ENCODE measurements at regions not wholly inside any gene's neighbourhood (a gene's known extent, or its start where the extent isn't known, plus 50 kb on each side); places are given as distances from the start of the nearest gene placed in this dataset.
"Not testable (repeated sequence)": the region's sequence is repeated elsewhere in the genome, so short reads cannot be mapped to it uniquely, and the experiment has no call there.

- no peaks in the 10 kb centered on the region for H3K4me1 ChIP-seq (ENCODE audit: control insufficient read depth in 2 of 2, insufficient read depth in 2 of 2, low read length in 2 of 2)
- no peak overlapping the region for H3K27ac ChIP-seq (ENCODE audit: low read depth in 2 of 2, low read length in 2 of 2)
- H3K9me3 ChIP-seq (ENCODE audit: control insufficient read depth in 2 of 2, low read length in 2 of 2): peaks cover 4% of the 10 kb centered on the region in 2 donors
- no peaks in the 10 kb centered on the region for H3K27me3 ChIP-seq (ENCODE audit: control insufficient read depth in 2 of 2, insufficient read depth in 2 of 2, low read length in 2 of 2)
- no peak overlapping the region for H3K9ac ChIP-seq (ENCODE audit: low read depth in 1 of 2, low read length in 2 of 2)
- H3K4me3 ChIP-seq (ENCODE audit: low read length in 2 of 2): no peak overlapping the region
- H3K36me3 ChIP-seq (ENCODE audit: control insufficient read depth in 2 of 2, insufficient read depth in 2 of 2, low read length in 2 of 2): no peaks in the 10 kb centered on the region
Measured at GRCh38 chr13:55159765-55160164, 1981.0 kb upstream of the PRR20A start.

- no peak overlapping the region for H3K4me3 ChIP-seq (ENCODE audit: low read length in 2 of 2)
- no peak overlapping the region for H3K27ac ChIP-seq (ENCODE audit: low read depth in 2 of 2, low read length in 2 of 2)
- peaks cover 8% of the 10 kb centered on the region in 2 donors for H3K9me3 ChIP-seq (ENCODE audit: control insufficient read depth in 2 of 2, low read length in 2 of 2)
- H3K27me3 ChIP-seq (ENCODE audit: control insufficient read depth in 2 of 2, insufficient read depth in 2 of 2, low read length in 2 of 2): no peaks in the 10 kb centered on the region
- H3K4me1 ChIP-seq (ENCODE audit: control insufficient read depth in 2 of 2, insufficient read depth in 2 of 2, low read length in 2 of 2): no peaks in the 10 kb centered on the region
- H3K9ac ChIP-seq (ENCODE audit: low read depth in 1 of 2, low read length in 2 of 2): no peak overlapping the region
- H3K36me3 ChIP-seq (ENCODE audit: control insufficient read depth in 2 of 2, insufficient read depth in 2 of 2, low read length in 2 of 2): no peaks in the 10 kb centered on the region
Measured at GRCh38 chr13:55160867-55161266, 1979.9 kb upstream of the PRR20A start.

DNA sequence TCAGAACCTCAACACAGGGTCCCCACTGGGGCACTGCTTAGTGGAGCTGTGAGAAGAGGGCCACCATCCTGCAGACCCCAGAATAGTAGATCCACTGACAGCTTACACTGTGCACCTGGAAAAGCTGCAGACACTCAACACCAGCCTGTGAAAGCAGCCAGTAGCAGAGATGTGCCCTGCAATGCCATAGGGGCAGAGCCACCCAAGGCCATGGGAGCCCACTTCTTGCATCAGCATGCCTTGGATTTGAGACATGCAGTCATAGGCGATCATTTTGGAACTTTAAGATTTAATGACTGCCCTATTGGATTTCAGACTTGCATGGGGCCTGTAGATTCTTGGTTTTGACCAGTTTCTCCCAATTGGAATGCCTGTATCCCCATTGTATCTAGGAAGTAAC lies 1962.1 kb upstream of the PRR20A start:
- H3K36me3 ChIP-seq (ENCODE audit: control insufficient read depth in 2 of 2, insufficient read depth in 2 of 2, low read length in 2 of 2); H3K27ac ChIP-seq (ENCODE audit: low read depth in 2 of 2, low read length in 2 of 2); H3K27me3 ChIP-seq (ENCODE audit: control insufficient read depth in 2 of 2, insufficient read depth in 2 of 2, low read length in 2 of 2); H3K4me1 ChIP-seq (ENCODE audit: control insufficient read depth in 2 of 2, insufficient read depth in 2 of 2, low read length in 2 of 2); H3K9ac ChIP-seq (ENCODE audit: low read depth in 1 of 2, low read length in 2 of 2); H3K4me3 ChIP-seq (ENCODE audit: low read length in 2 of 2); H3K9me3 ChIP-seq (ENCODE audit: control insufficient read depth in 2 of 2, low read length in 2 of 2): not testable (repeated sequence)

GRCh38 chr13:55190996-55191395 lies 1949.7 kb upstream of the PRR20A start:
- no peak overlapping the region for H3K9ac ChIP-seq (ENCODE audit: low read depth in 1 of 2, low read length in 2 of 2)

GRCh38 chr13:55199134-55199533 lies 1941.6 kb upstream of the PRR20A start:
- Histone ChIP-seq H3K36me3 (ENCODE audit: control insufficient read depth in 2 of 2, insufficient read depth in 2 of 2, low read length in 2 of 2) (no peaks in the 10 kb centered on the region), H3K4me3 (ENCODE audit: low read length in 2 of 2) (no peak overlapping the region), H3K9me3 (ENCODE audit: control insufficient read depth in 2 of 2, low read length in 2 of 2) (peaks cover 0 to 2% of the 10 kb centered on the region in 2 donors)

More at GRCh38 chr13:55190996-55191395, 1949.7 kb upstream of the PRR20A start:
- no peak overlapping the region for H3K4me3 ChIP-seq (ENCODE audit: low read length in 2 of 2)
- H3K27me3 ChIP-seq (ENCODE audit: control insufficient read depth in 2 of 2, insufficient read depth in 2 of 2, low read length in 2 of 2): no peaks in the 10 kb centered on the region
- no peaks in the 10 kb centered on the region for H3K36me3 ChIP-seq (ENCODE audit: control insufficient read depth in 2 of 2, insufficient read depth in 2 of 2, low read length in 2 of 2)
- no peaks in the 10 kb centered on the region for H3K4me1 ChIP-seq (ENCODE audit: control insufficient read depth in 2 of 2, insufficient read depth in 2 of 2, low read length in 2 of 2)
- no peak overlapping the region for H3K27ac ChIP-seq (ENCODE audit: low read depth in 2 of 2, low read length in 2 of 2)
- H3K9me3 ChIP-seq (ENCODE audit: control insufficient read depth in 2 of 2, low read length in 2 of 2): no peaks in the 10 kb centered on the region

GRCh38 chr13:55214841-55215345 lies 1925.8 kb upstream of the PRR20A start:
- no peaks in the 10 kb centered on the region for H3K9me3 ChIP-seq (ENCODE audit: control insufficient read depth in 2 of 2, low read length in 2 of 2)
- H3K27ac ChIP-seq (ENCODE audit: low read depth in 2 of 2, low read length in 2 of 2): no peak overlapping the region
- no peak overlapping the region for H3K9ac ChIP-seq (ENCODE audit: low read depth in 1 of 2, low read length in 2 of 2)
- H3K36me3 ChIP-seq (ENCODE audit: control insufficient read depth in 2 of 2, insufficient read depth in 2 of 2, low read length in 2 of 2): no peaks in the 10 kb centered on the region
- H3K4me1 ChIP-seq (ENCODE audit: control insufficient read depth in 2 of 2, insufficient read depth in 2 of 2, low read length in 2 of 2): no peaks in the 10 kb centered on the region
- H3K27me3 ChIP-seq (ENCODE audit: control insufficient read depth in 2 of 2, insufficient read depth in 2 of 2, low read length in 2 of 2): no peaks in the 10 kb centered on the region
- no peak overlapping the region for H3K4me3 ChIP-seq (ENCODE audit: low read length in 2 of 2)

More at GRCh38 chr13:55199134-55199533, 1941.6 kb upstream of the PRR20A start:
- Histone ChIP-seq H3K27ac (ENCODE audit: low read depth in 2 of 2, low read length in 2 of 2) (no peak overlapping the region), H3K4me1 (ENCODE audit: control insufficient read depth in 2 of 2, insufficient read depth in 2 of 2, low read length in 2 of 2) (no peaks in the 10 kb centered on the region), H3K9ac (ENCODE audit: low read depth in 1 of 2, low read length in 2 of 2) (no peak overlapping the region), H3K27me3 (ENCODE audit: control insufficient read depth in 2 of 2, insufficient read depth in 2 of 2, low read length in 2 of 2) (no peaks in the 10 kb centered on the region)

GRCh38 chr13:55219538-55219937 lies 1921.2 kb upstream of the PRR20A start:
- Histone ChIP-seq H3K4me3 (ENCODE audit: low read length in 2 of 2) (no peak overlapping the region), H3K4me1 (ENCODE audit: control insufficient read depth in 2 of 2, insufficient read depth in 2 of 2, low read length in 2 of 2) (no peaks in the 10 kb centered on the region), H3K36me3 (ENCODE audit: control insufficient read depth in 2 of 2, insufficient read depth in 2 of 2, low read length in 2 of 2) (no peaks in the 10 kb centered on the region), H3K9me3 (ENCODE audit: control insufficient read depth in 2 of 2, low read length in 2 of 2) (peaks cover 0 to 5% of the 10 kb centered on the region in 2 donors), H3K27ac (ENCODE audit: low read depth in 2 of 2, low read length in 2 of 2) (no peak overlapping the region), H3K27me3 (ENCODE audit: control insufficient read depth in 2 of 2, insufficient read depth in 2 of 2, low read length in 2 of 2) (no peaks in the 10 kb centered on the region), H3K9ac (ENCODE audit: low read depth in 1 of 2, low read length in 2 of 2) (no peak overlapping the region)

DNA sequence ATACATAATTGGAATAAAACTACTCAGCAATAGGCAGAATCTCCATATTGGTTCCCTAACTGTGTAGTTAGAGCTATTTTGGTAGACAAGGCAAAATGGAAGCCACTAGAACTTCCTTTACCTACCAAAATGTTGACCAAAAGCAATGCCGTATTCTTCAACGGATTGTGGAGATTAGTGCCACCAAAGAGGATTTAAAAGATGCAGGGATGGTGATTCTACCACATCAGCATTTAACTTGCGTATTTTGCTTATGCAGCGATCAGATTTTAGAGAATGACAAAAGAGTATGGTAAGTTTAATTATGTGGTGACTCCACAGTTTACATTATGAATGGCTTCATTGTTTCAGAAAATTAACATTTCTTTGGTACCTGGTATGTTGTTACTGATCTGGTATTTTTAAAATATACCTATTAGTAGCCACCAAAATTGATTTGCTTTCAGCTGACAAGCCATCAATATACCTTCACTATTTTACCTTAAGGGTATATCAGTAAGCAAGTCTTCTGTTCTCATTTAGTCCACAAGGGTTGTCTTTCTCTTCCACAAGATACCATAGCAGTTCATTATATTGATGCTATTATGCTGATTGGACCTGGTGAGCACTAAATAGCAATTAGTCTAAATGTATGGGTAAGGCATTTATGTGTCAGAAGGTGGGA lies 1910.7 kb upstream of the PRR20A start:
- Histone ChIP-seq H3K4me3 (ENCODE audit: low read length in 2 of 2) (no peak overlapping the region), H3K27me3 (ENCODE audit: control insufficient read depth in 2 of 2, insufficient read depth in 2 of 2, low read length in 2 of 2) (no peaks in the 10 kb centered on the region), H3K9ac (ENCODE audit: low read depth in 1 of 2, low read length in 2 of 2) (no peak overlapping the region), H3K4me1 (ENCODE audit: control insufficient read depth in 2 of 2, insufficient read depth in 2 of 2, low read length in 2 of 2) (no peaks in the 10 kb centered on the region), H3K9me3 (ENCODE audit: control insufficient read depth in 2 of 2, low read length in 2 of 2) (no peaks in the 10 kb centered on the region), H3K27ac (ENCODE audit: low read depth in 2 of 2, low read length in 2 of 2) (no peak overlapping the region), H3K36me3 (ENCODE audit: control insufficient read depth in 2 of 2, insufficient read depth in 2 of 2, low read length in 2 of 2) (no peaks in the 10 kb centered on the region)

GRCh38 chr13:55230570-55230908 lies 1910.2 kb upstream of the PRR20A start:
- no peaks in the 10 kb centered on the region for H3K36me3 ChIP-seq (ENCODE audit: control insufficient read depth in 2 of 2, insufficient read depth in 2 of 2, low read length in 2 of 2)
- no peaks in the 10 kb centered on the region for H3K27me3 ChIP-seq (ENCODE audit: control insufficient read depth in 2 of 2, insufficient read depth in 2 of 2, low read length in 2 of 2)
- H3K9me3 ChIP-seq (ENCODE audit: control insufficient read depth in 2 of 2, low read length in 2 of 2): no peaks in the 10 kb centered on the region
- no peak overlapping the region for H3K9ac ChIP-seq (ENCODE audit: low read depth in 1 of 2, low read length in 2 of 2)
- H3K4me3 ChIP-seq (ENCODE audit: low read length in 2 of 2): no peak overlapping the region
- H3K4me1 ChIP-seq (ENCODE audit: control insufficient read depth in 2 of 2, insufficient read depth in 2 of 2, low read length in 2 of 2): no peaks in the 10 kb centered on the region
- no peak overlapping the region for H3K27ac ChIP-seq (ENCODE audit: low read depth in 2 of 2, low read length in 2 of 2)

GRCh38 chr13:55234311-55234710 lies 1906.4 kb upstream of the PRR20A start:
- H3K27ac ChIP-seq (ENCODE audit: low read depth in 2 of 2, low read length in 2 of 2): no peak overlapping the region

More at GRCh38 chr13:55234311-55234710, 1906.4 kb upstream of the PRR20A start:
- H3K4me1 ChIP-seq (ENCODE audit: control insufficient read depth in 2 of 2, insufficient read depth in 2 of 2, low read length in 2 of 2): no peaks in the 10 kb centered on the region
- H3K4me3 ChIP-seq (ENCODE audit: low read length in 2 of 2): no peak overlapping the region
- no peaks in the 10 kb centered on the region for H3K36me3 ChIP-seq (ENCODE audit: control insufficient read depth in 2 of 2, insufficient read depth in 2 of 2, low read length in 2 of 2)
- no peak overlapping the region for H3K9ac ChIP-seq (ENCODE audit: low read depth in 1 of 2, low read length in 2 of 2)
- H3K9me3 ChIP-seq (ENCODE audit: control insufficient read depth in 2 of 2, low read length in 2 of 2): no peaks in the 10 kb centered on the region
- no peaks in the 10 kb centered on the region for H3K27me3 ChIP-seq (ENCODE audit: control insufficient read depth in 2 of 2, insufficient read depth in 2 of 2, low read length in 2 of 2)

All from mucosa of rectum (tissue), 2 donors.